Middle frontal gyrus (tissue), 1 donor: ENCODE measurements at regions not wholly inside any gene's neighbourhood (a gene's known extent, or its start where the extent isn't known, plus 50 kb on each side); places are given as distances from the start of the nearest gene placed in this dataset.
A peak's percentile ranks its signal among the peaks of the same experiment; 100 is the strongest.

Experiments used
- DNase-seq: peaks from one replicate; pipeline ENCODE4 v3.0.0-alpha.2; 2015; ENCODE audit warnings: low spot score; ENCODE audit errors: extremely low spot score

GRCh38 chr6:156161471-156161870, 615.7 kb upstream of the ARID1B start:
- DNase-seq: no peak

GRCh38 chr6:156160795-156161165, 616.4 kb upstream of the ARID1B start:
- DNase-seq: no peak

GRCh38 chr6:156160007-156160794, 617.0 kb upstream of the ARID1B start:
- DNase-seq: no peak

GRCh38 chr6:156154896-156155295, 622.3 kb upstream of the ARID1B start:
- DNase-seq: no peak

DNA sequence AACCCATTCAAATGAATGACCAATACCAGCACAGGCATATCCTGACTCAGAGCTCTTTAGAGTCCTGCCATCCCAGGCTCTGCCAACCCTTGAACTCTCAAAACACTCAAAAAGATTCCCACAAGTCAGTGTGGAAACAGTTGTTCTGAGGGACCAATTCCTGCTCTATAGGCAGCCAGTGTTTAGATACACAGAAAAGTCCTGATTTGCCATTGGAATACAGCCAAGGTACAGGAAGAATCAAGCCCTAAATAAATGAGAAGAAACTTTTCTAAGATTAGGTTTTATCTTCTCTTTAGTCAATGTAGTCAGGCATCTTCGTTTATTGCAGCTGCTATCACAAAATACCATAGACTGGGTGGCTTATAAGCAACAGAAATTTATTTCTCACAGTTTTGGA, 626.8 kb upstream of the ARID1B start:
- DNase-seq: no peak

- DNase-seq: no peak
These were observed 630.3 kb upstream of the ARID1B start for GRCh38 chr6:156146891-156147290.

DNA sequence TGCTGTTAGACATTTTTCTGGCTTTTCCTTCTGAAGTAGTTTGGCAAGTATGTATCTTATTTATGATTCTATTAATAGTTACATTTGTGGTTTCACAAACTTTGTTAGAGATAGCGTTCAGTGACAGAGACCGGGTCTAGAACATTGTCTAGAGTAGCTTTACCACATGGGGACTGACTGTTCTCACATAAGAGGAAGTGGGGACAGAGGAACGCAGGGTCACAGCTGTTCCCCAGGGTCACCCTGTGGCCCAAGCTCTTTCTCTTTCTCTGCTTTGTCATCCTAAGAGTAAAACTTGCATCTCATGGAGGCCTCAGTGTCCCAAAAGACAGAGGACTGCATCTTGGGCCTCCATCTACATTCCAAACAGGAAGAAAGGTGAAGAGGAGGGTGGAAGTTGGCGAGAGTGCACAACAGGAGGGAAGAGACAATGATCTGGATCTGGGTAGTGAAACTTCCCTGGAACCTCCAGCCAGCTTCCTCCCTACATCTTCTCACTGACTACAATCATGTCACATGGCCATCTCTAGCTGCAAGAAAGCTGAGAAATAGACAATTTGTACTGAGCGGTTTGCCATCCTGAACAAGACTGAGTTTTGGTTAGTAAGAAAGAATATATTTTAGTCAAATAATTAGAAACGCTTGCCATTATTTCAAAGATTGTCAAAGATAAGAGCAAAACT, 645.8 kb upstream of the ARID1B start:
- DNase-seq: no peak

DNA sequence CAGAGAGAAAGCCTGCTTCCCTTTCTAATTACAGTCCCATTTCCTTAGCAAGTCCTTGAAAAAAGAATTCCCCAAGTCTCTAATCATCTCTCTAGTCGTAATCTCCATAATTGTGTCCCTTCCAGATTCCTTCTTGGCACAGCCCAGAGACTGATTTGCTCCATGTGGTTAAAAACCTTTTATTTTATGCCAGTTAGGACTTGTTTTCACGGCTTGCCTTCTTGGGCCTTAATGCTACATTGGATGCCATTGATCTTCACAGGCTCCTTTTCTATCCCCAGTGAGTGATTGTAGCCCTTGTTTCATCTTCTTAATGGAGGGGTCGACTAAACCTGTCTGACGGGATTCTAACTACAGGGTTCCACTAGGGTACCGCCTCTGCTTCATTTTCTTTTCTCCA, 650.6 kb upstream of the ARID1B start:
- DNase-seq: no peak

GRCh38 chr6:156125844-156126243, 651.3 kb upstream of the ARID1B start:
- peak; percentile 16 for DNase-seq

GRCh38 chr6:156123731-156124130, 653.4 kb upstream of the ARID1B start:
- DNase-seq: no peak

- DNase-seq: no peak
These were observed 655.2 kb upstream of the ARID1B start for GRCh38 chr6:156121973-156122372.

DNA sequence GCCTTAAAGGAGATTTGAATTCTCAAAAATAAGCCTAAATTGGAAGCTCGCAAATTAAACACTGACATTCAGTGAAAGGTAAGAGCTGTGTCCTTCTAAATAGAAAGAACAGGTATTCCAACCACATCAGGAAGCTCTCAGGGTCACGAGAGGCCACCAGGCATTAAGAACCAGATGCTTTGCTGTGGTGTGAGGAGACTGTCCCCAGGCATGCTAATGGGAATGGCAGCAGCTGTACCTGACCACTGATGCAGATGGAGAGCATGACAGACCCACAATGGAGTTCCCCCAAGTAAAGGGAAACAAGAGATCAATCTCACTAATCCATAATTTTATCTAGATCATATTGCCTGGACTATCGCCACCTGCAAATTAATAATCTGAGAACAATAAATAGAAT, 658.9 kb upstream of the NOX3 start:
- no peak for DNase-seq

GRCh38 chr6:156113631-156114030, 658.0 kb upstream of the NOX3 start:
- no peak for DNase-seq

GRCh38 chr6:156111913-156112312, 656.3 kb upstream of the NOX3 start:
- DNase-seq: no peak

DNA sequence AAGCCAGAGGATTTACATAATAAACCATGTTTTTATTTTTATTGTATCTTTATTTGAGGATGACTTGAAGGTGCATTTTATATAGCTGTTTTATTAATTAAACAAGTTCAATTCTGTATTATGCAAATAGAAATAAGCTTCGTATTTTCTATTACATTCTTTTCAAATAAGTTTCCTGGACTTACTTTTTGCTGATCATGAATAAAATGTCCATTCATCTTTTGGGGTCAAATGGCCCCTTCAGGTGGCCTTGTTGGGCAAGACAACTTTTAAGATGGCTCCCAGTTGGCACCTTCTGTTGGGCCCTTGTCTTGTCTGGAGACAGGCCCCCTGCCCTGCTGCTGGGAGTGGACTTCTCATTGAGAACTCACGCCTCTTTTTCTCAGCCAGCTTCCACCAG, 654.6 kb upstream of the NOX3 start:
- DNase-seq: no peak

DNA sequence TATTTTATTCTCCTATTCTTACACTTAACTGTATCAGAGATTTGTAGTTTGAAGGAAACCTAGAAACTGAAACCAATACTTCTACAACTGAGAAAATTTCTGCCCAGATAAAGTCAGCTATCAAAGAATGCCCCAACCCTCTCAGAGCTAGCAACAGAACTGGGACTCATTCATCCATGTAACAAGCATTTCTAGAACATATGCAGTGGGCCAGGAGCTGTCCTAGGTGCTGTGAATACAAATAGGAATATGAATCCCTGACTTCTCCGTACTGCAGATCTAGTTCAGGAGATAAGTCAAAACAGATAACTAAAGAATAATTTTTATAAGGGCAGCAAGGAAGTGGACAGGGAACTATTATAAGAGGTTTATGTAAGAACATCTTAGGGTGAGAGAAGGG, 654.1 kb upstream of the NOX3 start:
- DNase-seq: no peak

GRCh38 chr6:156107624-156108101, 652.0 kb upstream of the NOX3 start:
- DNase-seq: no peak

DNA sequence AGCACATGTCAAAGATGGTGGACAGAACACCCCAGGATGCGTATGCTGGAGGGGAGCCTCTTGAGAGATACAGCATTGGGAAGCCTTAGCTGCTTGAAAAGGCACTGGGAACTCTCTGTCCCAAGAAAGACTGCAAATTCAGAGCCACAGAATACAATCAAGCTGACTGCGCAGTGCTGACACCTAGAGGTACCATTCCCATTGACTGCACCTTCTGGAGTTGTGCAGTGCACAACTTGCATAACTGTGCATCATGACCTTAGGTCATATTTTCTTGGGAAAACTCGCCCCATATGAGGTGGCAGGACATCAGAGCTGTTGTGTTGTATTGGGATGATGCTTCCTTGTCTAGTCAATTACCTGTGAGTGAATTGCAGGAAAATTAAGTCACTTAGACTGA, 646.5 kb upstream of the NOX3 start:
- DNase-seq: no peak

- DNase-seq: no peak
These were observed 643.2 kb upstream of the NOX3 start for GRCh38 chr6:156098839-156099238.

GRCh38 chr6:156087487-156087886, 631.8 kb upstream of the NOX3 start:
- DNase-seq: no peak

DNA sequence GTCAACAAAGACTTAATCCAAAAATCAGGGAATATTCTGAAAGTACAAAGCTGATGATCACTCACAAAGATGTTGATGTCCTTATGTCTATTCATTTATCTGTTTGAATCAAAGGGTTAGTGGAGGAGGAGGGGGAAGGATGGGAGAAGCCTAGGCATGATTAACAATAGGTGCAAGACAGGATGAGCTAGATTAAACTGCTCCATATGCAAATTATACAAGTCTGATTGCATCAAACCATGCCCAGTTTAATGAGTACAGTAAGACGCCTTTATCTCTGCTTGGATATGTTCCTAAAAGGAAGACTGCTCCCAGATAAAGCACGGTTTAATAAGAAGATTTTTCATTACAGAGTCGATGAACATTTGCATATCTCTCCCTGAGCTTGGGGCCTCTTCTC, 626.4 kb upstream of the NOX3 start:
- no peak for DNase-seq

- DNase-seq: no peak
These were observed 624.7 kb upstream of the NOX3 start for GRCh38 chr6:156080371-156080770.

GRCh38 chr6:156068881-156069280, 613.2 kb upstream of the NOX3 start:
- DNase-seq: no peak
